NCI-H748 treated with DMSO at 0.1 percent for 48 hours (cell line): ENCODE measurements at regions not wholly inside any gene's neighbourhood (a gene's known extent, or its start where the extent isn't known, plus 50 kb on each side); places are given as distances from the start of the nearest gene placed in this dataset.
"Not testable (repeated sequence)": the region's sequence is repeated elsewhere in the genome, so short reads cannot be mapped to it uniquely, and the experiment has no call there.

ENCODE experiments used
- DNase-seq: peaks from one replicate; lab custom pipeline; 2025; lab: John Stamatoyannopoulos, UW

GRCh38 chr1:120233661-120234018 is 57.3 kb upstream of the SEC22B start:
- not testable (repeated sequence) for DNase-seq

- not testable (repeated sequence) for DNase-seq
Measured at GRCh38 chr1:120232834-120233660, 56.7 kb upstream of the SEC22B start.

DNA sequence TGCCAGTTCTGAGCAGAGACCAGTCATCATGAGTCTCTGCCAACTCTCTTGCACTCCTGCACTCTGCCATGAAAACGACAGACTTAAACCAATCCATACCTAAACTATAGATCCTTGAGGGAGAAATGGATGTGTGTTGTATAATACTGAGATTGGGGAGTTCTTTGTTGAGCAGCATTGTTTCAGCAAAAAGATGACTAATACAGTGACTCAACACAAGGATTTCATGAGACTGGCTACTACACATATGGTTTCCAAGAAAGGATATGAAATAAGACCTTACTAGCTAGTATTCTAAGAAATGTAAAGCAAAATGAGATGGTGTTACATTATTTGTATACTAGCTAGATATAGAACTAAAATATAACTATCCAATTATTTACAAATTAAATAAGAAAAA is 53.5 kb upstream of the SEC22B start:
- DNase-seq = not testable (repeated sequence)
